ENCODE measurements at regions not wholly inside any gene's neighbourhood (a gene's known extent, or its start where the extent isn't known, plus 50 kb on each side); places are given as distances from the start of the nearest gene placed in this dataset.
A peak's percentile ranks its signal among the peaks of the same experiment; 100 is the strongest.

- Histone ChIP-seq H2AFZ (peak overlapping the region; percentile 31), H3K9ac (no peak overlapping the region), H3K4me3 (ENCODE audit: low read depth, low read length) (no peak overlapping the region), H3K36me3 (ENCODE audit: control insufficient read depth, insufficient read depth, low read length) (no peaks in the 10 kb centered on the region), H3K4me1 (peaks cover 18% of the 10 kb centered on the region), H3K27ac (peak overlapping the region; percentile 81), H3K79me2 (no peaks in the 10 kb centered on the region), H3K9me3 (ENCODE audit: control insufficient read depth, low read length) (no peaks in the 10 kb centered on the region), H3K27me3 (ENCODE audit: control insufficient read depth, insufficient read depth, low read length) (no peaks in the 10 kb centered on the region), H3K4me2 (ENCODE audit: low read length) (peak overlapping the region; percentile 41)
- no peak for TF ChIP-seq CTCF (IDR thresholded peaks at IDR 0.05)
These were observed 55.2 kb upstream of the TARBP1 start for GRCh38 chr1:234533975-234534876.

- Histone ChIP-seq H3K27ac (peak overlapping the region; percentile 81), H3K4me2 (ENCODE audit: low read length) (peak overlapping the region; percentile 41), H3K27me3 (ENCODE audit: control insufficient read depth, insufficient read depth, low read length) (no peaks in the 10 kb centered on the region), H3K79me2 (no peaks in the 10 kb centered on the region), H2AFZ (no peak overlapping the region), H3K9me3 (ENCODE audit: control insufficient read depth, low read length) (no peaks in the 10 kb centered on the region), H3K36me3 (ENCODE audit: control insufficient read depth, insufficient read depth, low read length) (no peaks in the 10 kb centered on the region), H3K4me1 (peaks cover 14% of the 10 kb centered on the region), H3K4me3 (ENCODE audit: low read depth, low read length) (no peak overlapping the region), H3K9ac (no peak overlapping the region)
- no peak for TF ChIP-seq CTCF (IDR thresholded peaks at IDR 0.05)
These were observed 54.3 kb upstream of the TARBP1 start for GRCh38 chr1:234533034-234533891.

GRCh38 chr1:234532503-234532922, 53.5 kb upstream of the TARBP1 start:
- Histone ChIP-seq H3K27ac (peak overlapping the region; percentile 81), H3K9me3 (ENCODE audit: control insufficient read depth, low read length) (no peaks in the 10 kb centered on the region), H3K4me3 (ENCODE audit: low read depth, low read length) (no peak overlapping the region), H3K79me2 (no peaks in the 10 kb centered on the region), H3K4me2 (ENCODE audit: low read length) (no peak overlapping the region), H3K27me3 (ENCODE audit: control insufficient read depth, insufficient read depth, low read length) (no peaks in the 10 kb centered on the region), H3K36me3 (ENCODE audit: control insufficient read depth, insufficient read depth, low read length) (no peaks in the 10 kb centered on the region), H2AFZ (no peak overlapping the region), H3K9ac (no peak overlapping the region), H3K4me1 (peaks cover 14% of the 10 kb centered on the region)
- TF ChIP-seq CTCF (IDR thresholded peaks at IDR 0.05): no peak

- no peaks in the 10 kb centered on the region for H3K36me3 ChIP-seq (ENCODE audit: control insufficient read depth, insufficient read depth, low read length)
- no peak overlapping the region for H3K4me3 ChIP-seq (ENCODE audit: low read depth, low read length)
- H3K9me3 ChIP-seq (ENCODE audit: control insufficient read depth, low read length): no peaks in the 10 kb centered on the region
- no peaks in the 10 kb centered on the region for H3K79me2 ChIP-seq
- H3K4me2 ChIP-seq (ENCODE audit: low read length): peak overlapping the region; percentile 18
- peaks cover 14% of the 10 kb centered on the region for H3K4me1 ChIP-seq
- no peak overlapping the region for H3K9ac ChIP-seq
- peak overlapping the region; percentile 81 for H3K27ac ChIP-seq
- peak overlapping the region; percentile 38 for H2AFZ ChIP-seq
- TF ChIP-seq CTCF (IDR thresholded peaks at IDR 0.05): no peak
- H3K27me3 ChIP-seq (ENCODE audit: control insufficient read depth, insufficient read depth, low read length): no peaks in the 10 kb centered on the region
These were observed 52.2 kb upstream of the TARBP1 start for GRCh38 chr1:234531151-234531635.

Measured in parathyroid adenoma (tissue), 2 donors.